ENCODE measurements at regions not wholly inside any gene's neighbourhood (a gene's known extent, or its start where the extent isn't known, plus 50 kb on each side); places are given as distances from the start of the nearest gene placed in this dataset.

DNA sequence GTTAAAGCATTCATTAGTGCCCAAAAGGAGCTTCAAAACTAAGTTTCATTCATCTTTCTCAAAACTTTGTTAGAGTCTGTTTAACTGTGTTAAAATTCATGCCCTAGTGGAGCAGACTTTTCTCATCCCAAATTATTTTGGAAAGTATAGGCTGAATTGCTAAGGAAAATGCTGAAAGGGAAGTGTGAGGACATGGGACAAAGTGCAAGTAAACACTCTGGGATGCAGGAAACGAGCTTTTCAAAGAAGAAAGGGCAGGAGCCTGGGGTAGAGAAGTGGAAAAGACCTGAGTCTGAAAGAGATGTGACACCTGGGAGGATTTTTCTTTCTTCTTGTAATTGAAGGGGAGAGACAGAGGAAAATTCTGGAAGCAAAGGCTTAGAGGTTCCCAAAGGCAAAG is 93.1 kb upstream of the ANKRD1 start:
- TF ChIP-seq, protein P1, sequence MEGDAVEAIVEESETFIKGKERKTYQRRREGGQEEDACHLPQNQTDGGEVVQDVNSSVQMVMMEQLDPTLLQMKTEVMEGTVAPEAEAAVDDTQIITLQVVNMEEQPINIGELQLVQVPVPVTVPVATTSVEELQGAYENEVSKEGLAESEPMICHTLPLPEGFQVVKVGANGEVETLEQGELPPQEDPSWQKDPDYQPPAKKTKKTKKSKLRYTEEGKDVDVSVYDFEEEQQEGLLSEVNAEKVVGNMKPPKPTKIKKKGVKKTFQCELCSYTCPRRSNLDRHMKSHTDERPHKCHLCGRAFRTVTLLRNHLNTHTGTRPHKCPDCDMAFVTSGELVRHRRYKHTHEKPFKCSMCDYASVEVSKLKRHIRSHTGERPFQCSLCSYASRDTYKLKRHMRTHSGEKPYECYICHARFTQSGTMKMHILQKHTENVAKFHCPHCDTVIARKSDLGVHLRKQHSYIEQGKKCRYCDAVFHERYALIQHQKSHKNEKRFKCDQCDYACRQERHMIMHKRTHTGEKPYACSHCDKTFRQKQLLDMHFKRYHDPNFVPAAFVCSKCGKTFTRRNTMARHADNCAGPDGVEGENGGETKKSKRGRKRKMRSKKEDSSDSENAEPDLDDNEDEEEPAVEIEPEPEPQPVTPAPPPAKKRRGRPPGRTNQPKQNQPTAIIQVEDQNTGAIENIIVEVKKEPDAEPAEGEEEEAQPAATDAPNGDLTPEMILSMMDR (IDR thresholded peaks at IDR 0.05), result no peak
- no peak for TF ChIP-seq SMC3 (IDR thresholded peaks at IDR 0.05; ENCODE audit: low read depth, low read length)
- TF ChIP-seq TAF1 (IDR thresholded peaks at IDR 0.05; ENCODE audit: borderline replicate concordance, low read depth, low read length), result no peak
- no peak for TF ChIP-seq GABPA (IDR thresholded peaks at IDR 0.05; ENCODE audit: low read depth)
- TF ChIP-seq EP300 (IDR thresholded peaks at IDR 0.05; ENCODE audit: borderline replicate concordance in 1 of 2, low read depth in 1 of 2, low read length in 1 of 2), result no peak
- TF ChIP-seq NRF1 (IDR thresholded peaks at IDR 0.05; ENCODE audit: low read depth, low read length), result no peak
- TF ChIP-seq, protein P2, sequence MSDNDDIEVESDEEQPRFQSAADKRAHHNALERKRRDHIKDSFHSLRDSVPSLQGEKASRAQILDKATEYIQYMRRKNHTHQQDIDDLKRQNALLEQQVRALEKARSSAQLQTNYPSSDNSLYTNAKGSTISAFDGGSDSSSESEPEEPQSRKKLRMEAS (IDR thresholded peaks at IDR 0.05; ENCODE audit: low read depth), result no peak
- no peak for TF ChIP-seq FOXJ3 (CRISPR knock-in tag; IDR thresholded peaks at IDR 0.05)
- TF ChIP-seq, protein P3, sequence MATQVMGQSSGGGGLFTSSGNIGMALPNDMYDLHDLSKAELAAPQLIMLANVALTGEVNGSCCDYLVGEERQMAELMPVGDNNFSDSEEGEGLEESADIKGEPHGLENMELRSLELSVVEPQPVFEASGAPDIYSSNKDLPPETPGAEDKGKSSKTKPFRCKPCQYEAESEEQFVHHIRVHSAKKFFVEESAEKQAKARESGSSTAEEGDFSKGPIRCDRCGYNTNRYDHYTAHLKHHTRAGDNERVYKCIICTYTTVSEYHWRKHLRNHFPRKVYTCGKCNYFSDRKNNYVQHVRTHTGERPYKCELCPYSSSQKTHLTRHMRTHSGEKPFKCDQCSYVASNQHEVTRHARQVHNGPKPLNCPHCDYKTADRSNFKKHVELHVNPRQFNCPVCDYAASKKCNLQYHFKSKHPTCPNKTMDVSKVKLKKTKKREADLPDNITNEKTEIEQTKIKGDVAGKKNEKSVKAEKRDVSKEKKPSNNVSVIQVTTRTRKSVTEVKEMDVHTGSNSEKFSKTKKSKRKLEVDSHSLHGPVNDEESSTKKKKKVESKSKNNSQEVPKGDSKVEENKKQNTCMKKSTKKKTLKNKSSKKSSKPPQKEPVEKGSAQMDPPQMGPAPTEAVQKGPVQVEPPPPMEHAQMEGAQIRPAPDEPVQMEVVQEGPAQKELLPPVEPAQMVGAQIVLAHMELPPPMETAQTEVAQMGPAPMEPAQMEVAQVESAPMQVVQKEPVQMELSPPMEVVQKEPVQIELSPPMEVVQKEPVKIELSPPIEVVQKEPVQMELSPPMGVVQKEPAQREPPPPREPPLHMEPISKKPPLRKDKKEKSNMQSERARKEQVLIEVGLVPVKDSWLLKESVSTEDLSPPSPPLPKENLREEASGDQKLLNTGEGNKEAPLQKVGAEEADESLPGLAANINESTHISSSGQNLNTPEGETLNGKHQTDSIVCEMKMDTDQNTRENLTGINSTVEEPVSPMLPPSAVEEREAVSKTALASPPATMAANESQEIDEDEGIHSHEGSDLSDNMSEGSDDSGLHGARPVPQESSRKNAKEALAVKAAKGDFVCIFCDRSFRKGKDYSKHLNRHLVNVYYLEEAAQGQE (IDR thresholded peaks at IDR 0.05; ENCODE audit: low read depth, low read length), result no peak
- TF ChIP-seq JUND (IDR thresholded peaks at IDR 0.05), result no peak
- TF ChIP-seq, protein P4, sequence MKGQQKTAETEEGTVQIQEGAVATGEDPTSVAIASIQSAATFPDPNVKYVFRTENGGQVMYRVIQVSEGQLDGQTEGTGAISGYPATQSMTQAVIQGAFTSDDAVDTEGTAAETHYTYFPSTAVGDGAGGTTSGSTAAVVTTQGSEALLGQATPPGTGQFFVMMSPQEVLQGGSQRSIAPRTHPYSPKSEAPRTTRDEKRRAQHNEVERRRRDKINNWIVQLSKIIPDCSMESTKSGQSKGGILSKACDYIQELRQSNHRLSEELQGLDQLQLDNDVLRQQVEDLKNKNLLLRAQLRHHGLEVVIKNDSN (IDR thresholded peaks at IDR 0.05; ENCODE audit: borderline replicate concordance, low read depth), result no peak
- TF ChIP-seq, protein P5, sequence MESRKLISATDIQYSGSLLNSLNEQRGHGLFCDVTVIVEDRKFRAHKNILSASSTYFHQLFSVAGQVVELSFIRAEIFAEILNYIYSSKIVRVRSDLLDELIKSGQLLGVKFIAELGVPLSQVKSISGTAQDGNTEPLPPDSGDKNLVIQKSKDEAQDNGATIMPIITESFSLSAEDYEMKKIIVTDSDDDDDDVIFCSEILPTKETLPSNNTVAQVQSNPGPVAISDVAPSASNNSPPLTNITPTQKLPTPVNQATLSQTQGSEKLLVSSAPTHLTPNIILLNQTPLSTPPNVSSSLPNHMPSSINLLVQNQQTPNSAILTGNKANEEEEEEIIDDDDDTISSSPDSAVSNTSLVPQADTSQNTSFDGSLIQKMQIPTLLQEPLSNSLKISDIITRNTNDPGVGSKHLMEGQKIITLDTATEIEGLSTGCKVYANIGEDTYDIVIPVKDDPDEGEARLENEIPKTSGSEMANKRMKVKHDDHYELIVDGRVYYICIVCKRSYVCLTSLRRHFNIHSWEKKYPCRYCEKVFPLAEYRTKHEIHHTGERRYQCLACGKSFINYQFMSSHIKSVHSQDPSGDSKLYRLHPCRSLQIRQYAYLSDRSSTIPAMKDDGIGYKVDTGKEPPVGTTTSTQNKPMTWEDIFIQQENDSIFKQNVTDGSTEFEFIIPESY (IDR thresholded peaks at IDR 0.05; ENCODE audit: borderline replicate concordance, low read depth), result no peak

Measured in SK-N-SH (cell line).